HG03139 (cell line): ENCODE measurements at regions not wholly inside any gene's neighbourhood (a gene's known extent, or its start where the extent isn't known, plus 50 kb on each side); places are given as distances from the start of the nearest gene placed in this dataset.
"Not testable (repeated sequence)": the region's sequence is repeated elsewhere in the genome, so short reads cannot be mapped to it uniquely, and the experiment has no call there.

Experiments used
- ATAC-seq: cut with Tn5 transposase; IDR thresholded peaks from one replicate; pipeline ENCODE4 v1.9.1; 2021; ENCODE audit not compliant: unreplicated experiment

DNA sequence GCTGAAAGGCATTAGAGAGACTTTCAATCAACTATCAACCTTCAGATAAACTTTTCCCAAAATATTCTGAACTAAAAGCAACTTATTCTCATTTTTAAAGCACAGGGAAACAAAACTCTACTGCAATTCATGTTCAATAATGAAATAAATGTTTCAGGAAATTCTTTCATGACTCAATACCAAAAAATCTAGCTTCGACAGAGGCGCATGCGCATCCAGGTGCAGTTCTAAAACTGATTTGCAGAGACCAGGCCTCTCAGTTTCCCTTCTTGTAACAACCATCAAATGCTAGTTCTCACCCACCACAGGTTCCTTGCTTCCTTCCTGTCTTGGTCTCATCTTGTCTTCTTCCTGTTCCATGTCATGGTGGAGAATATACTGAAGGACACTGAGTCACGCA is 55.3 kb upstream of the NRBF2 start:
- no peak for ATAC-seq

- no peak for ATAC-seq
Measured at GRCh38 chr10:63072951-63073350, 60.2 kb upstream of the NRBF2 start.

DNA sequence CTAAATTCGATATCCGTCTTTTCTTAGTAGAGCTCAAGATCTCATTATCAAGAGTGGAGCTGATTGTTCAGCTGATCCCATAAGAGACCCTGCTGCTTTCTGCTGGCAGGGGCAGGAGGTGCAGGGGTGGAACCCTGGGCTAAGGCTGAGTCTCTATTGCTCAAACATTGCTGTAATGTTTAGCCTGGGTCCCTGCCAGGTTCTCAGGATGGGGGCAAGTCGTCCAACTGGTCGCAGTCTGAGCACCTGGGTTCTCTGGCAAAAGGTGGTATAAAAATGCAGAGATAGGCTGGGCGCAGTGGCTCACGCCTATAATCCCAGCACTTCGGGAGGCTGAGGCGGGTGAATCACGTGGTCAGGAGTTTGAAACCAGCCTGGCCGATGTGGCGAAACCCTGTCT is 62.0 kb upstream of the NRBF2 start:
- no peak for ATAC-seq

DNA sequence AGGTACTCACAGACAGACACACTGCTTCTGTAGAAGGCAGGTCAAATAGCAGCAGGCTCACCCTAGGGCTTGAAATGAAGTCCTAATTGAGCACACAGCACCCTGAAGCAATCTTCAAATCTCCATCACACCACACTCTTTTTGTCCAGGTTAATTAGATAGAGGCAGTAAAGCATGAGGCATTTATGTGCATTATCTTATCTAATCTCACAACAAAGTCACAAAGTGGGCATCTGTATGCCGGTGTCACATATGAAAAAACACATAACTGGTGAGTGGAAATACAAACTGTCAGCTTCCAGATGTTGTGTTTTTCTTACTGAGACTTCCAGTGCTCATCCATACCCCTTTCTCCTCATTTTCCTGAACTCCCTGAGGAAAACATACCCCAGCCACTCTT is 63.8 kb upstream of the NRBF2 start:
- no peak for ATAC-seq

- no peak for ATAC-seq
Measured at GRCh38 chr10:63068246-63068645, 64.9 kb upstream of the NRBF2 start.

DNA sequence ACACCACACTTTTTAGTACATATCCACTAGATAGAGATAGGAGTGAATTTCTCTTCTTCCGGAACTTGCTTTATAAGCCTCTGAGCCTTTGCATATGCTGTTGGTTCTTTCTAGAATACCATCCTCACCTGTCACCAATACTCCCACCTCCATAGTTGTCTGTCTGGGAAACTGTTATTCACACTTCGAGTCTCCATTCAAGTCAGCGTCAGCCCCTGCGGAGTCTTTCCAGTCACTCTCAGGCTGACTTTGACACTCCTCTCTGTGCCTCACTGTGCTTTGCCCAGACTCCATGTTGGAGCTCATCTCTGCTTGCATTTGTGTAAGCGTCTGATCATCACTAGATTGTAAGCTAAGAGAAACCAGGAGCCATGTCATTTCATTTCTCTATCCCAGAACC is 66.5 kb upstream of the NRBF2 start:
- ATAC-seq: no peak

DNA sequence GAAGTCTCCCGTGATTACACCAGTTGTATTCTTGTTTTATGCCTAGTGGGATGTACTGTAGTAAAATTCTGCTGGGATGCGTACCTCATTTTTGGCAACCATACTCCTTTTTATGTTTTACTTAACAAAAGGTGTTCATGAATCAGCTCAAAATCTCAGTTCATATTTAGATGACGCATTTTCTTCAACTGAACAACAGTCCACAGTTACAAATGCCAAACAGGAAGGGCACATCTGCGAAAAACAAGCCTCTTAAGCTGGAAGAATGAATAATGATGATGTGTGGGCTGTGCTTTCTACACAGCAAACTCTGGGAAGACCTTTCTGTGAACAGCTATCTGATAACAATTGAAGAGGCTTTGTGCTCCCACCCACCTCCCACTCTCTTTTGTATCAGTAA is 68.4 kb upstream of the NRBF2 start:
- ATAC-seq: no peak

GRCh38 chr10:63058236-63058635 is 74.9 kb upstream of the NRBF2 start:
- no peak for ATAC-seq

DNA sequence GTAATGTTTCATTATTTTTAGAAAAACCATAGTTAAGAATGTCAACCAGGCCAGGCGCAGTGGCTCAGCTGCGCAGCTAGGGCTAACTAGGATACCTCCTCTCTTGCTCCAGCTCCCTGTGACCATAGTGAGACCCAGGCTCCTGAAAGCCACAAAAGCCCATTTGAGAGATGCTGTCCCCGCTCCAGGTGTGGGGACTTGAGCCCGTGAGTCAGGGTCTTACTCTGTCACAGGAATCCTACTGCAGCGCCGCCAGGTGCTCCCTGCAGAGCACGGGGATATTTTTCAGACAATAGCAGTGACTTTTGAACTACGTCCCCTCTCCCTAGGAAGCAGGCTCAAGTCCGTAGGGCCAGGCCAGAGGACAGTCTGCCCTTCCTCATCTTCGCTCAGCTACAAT is 75.6 kb upstream of the NRBF2 start:
- no peak for ATAC-seq

- no peak for ATAC-seq
Measured at GRCh38 chr10:63055705-63056104, 77.4 kb upstream of the NRBF2 start.

GRCh38 chr10:63054889-63055611 is 78.1 kb upstream of the NRBF2 start:
- ATAC-seq: no peak

GRCh38 chr10:63052083-63052482 is 81.0 kb upstream of the NRBF2 start:
- no peak for ATAC-seq

DNA sequence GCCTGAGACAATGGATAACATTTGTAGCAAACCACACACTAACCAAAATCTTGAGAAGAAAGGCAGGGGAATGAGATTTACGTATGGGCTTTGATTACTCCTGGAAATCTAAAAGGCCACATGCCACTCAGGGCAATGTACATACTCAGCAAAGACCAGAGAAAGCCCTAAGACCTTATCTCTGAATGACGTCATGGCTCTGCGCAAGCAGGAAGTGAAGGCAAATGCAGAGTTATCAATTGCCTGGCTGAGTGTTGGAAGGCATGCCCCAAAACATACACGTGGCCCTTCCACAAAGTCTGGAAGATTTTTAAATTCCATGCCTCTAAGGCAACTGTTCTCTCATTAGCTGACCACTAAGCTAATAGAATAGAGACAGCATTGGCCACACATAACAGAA is 90.9 kb upstream of the NRBF2 start:
- no peak for ATAC-seq

- ATAC-seq: not testable (repeated sequence)
Measured at GRCh38 chr10:63033616-63034185, 99.4 kb upstream of the NRBF2 start.

DNA sequence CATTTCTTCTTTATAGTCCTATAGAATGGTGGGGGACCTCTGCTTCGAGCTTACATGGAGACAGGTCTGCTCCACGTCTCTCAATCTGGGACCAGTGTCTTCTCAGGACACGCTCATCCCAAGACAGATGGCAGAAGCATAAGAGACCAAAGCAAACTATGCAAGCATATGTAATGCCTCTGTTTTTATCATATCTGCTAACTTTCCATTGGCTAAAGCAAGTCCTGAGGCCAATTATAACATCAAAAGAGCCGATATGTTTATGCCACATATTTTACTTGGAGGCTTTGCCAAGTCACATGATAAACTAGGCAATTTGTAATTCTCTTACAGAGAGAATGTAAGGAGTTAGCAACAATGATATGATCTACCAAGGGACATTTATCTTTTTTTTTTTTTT is 102.6 kb upstream of the NRBF2 start:
- no peak for ATAC-seq

DNA sequence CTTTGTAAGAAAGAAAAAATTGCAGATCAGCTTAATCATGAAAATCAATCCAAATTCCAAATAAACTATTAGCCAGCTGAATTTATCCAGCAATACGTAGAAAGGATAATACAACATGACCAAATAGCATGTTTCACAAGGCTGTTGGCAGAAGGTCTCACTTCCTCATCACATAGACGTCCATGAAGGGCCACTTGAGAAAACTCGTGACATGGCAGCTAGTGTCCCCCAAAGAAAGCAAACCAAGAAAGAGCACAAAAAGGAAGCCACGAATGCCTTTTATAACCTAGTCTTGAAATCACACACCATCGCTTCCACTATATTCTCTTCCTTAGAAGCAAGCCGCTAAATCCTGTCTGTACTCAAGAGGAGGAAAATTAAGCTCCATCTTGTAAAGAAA is 105.6 kb upstream of the NRBF2 start:
- no peak for ATAC-seq

DNA sequence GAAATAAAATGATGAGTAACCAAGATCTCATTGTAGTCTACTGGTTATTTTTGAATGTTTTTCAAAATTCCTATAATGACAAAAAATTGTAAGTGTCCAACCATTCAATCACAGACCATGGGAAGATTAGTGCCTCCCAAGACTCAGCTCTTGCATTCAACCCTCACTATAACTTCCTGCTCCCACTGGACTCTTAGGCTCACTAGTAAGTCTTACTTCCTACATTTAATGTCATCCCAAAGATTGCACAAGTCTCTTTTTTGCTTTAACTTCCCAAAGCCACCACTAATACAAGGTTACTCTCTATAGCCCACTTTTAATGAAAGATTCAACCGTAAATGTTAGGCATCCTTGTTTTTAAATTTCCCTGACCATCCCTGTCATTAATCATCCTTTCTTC is 111.9 kb upstream of the NRBF2 start:
- no peak for ATAC-seq

- no peak for ATAC-seq
Measured at GRCh38 chr10:63013755-63014154, 119.4 kb upstream of the NRBF2 start.

DNA sequence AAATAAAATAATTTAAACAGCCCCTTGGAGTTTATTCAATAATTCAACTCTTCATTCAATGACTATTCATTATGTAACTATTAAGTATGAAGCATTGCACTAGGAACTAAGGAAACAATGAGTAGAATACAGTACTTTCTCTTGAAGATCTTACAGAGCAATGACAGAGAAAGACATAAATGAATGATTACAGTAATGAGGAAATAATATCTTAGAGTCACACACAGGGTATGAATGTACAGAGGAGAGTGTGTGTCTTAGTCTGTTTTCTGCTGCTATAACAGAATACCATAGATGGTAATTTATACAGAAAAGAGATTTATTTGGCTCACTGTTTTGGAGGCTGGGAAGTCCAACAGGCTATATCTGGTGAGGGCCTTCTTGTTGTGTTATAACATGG is 120.5 kb upstream of the NRBF2 start:
- ATAC-seq: no peak

GRCh38 chr10:63010203-63010602 is 122.9 kb upstream of the NRBF2 start:
- ATAC-seq: no peak

DNA sequence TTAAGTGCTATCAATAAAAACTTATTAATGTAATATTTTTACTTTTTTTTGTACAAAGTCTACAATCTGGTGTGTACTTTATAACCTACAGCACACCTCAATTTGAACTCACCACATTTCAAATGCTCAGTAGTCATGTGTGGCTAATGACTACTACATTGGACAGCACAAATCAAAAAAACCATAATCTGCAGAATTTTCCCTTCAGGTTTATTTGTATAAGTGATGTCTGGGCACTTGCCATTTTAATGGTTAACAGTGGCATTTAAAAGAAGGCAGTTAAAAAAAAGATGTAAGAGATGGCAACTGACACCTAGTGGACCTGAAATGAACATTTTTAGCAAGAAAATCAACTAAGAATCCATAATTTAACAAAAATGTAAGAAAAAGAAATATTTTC is 124.6 kb upstream of the NRBF2 start:
- no peak for ATAC-seq

- ATAC-seq: no peak
Measured at GRCh38 chr10:63007112-63007511, 126.0 kb upstream of the NRBF2 start.

DNA sequence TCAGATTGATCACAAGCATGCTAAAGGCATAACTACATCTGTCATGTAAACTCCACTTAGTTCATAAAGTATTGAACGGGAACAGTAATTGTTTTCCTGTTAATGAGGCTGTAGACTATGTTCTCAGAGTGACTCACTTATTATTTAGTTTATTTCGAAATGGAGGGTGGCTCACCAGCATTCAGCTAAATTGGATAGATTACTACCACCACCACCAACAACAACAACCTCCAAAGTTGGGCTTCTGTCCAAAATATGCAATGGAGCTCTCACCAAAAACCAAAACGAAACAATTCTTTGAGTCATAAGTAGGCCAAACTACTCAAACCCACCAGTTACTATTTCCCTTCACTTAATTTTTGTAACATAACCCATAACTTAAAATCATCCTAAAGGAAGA is 127.9 kb upstream of the NRBF2 start:
- ATAC-seq: no peak
